Osteoblast (primary cell): ENCODE measurements at regions not wholly inside any gene's neighbourhood (a gene's known extent, or its start where the extent isn't known, plus 50 kb on each side); places are given as distances from the start of the nearest gene placed in this dataset.

Experiments
- DNase-seq: peaks from one replicate; pipeline ENCODE4 v3.0.0; 2011; ENCODE audit warnings: low spot score, mixed read lengths; ENCODE audit not compliant: insufficient read length; ENCODE audit errors: missing footprints
- H2AFZ ChIP-seq: 2 replicates; pipeline ENCODE4 v1.6.0; 2011; ENCODE audit warnings: mild to moderate bottlenecking, low read length
- H3K27ac ChIP-seq: 2 replicates; pipeline ENCODE4 v1.5.1; 2011; ENCODE audit warnings: mild to moderate bottlenecking, low read depth, low read length, moderate library complexity
- H3K27me3 ChIP-seq: 2 replicates; pipeline ENCODE4 v1.6.0; 2012; ENCODE audit warnings: mild to moderate bottlenecking, control low read depth, inconsistent platforms, low read length, moderate library complexity; ENCODE audit not compliant: insufficient read depth
- H3K36me3 ChIP-seq: 2 replicates; pipeline ENCODE4 v1.5.1; 2011; ENCODE audit warnings: mild to moderate bottlenecking, low read length, control low read depth, moderate library complexity; ENCODE audit not compliant: insufficient read depth
- H3K4me1 ChIP-seq: 2 replicates; pipeline ENCODE4 v1.5.1; 2011; ENCODE audit warnings: mild to moderate bottlenecking, low read length, control low read depth, moderate library complexity; ENCODE audit not compliant: insufficient read depth
- H3K4me2 ChIP-seq: 2 replicates; pipeline ENCODE4 v1.6.0; 2011; ENCODE audit warnings: mild to moderate bottlenecking, low read length; ENCODE audit not compliant: insufficient read depth
- H3K4me3 ChIP-seq: fragments of 200-600 bp; sonication (generic); 3 replicates; pipeline ENCODE4 v1.5.1; 2012; ENCODE audit warnings: mild to moderate bottlenecking, low read length, inconsistent platforms; ENCODE audit not compliant: insufficient read depth
- H3K79me2 ChIP-seq: 2 replicates; pipeline ENCODE4 v1.6.0; 2012; ENCODE audit warnings: mild to moderate bottlenecking, low read length, control low read depth, inconsistent platforms; ENCODE audit not compliant: insufficient read depth
- H3K9me3 ChIP-seq: 2 replicates; pipeline ENCODE4 v1.5.1; 2011; ENCODE audit warnings: low read depth, low read length, control low read depth
- H4K20me1 ChIP-seq: 2 replicates; pipeline ENCODE4 v1.6.0; 2012; ENCODE audit warnings: mild to moderate bottlenecking, low read length, control low read depth; ENCODE audit not compliant: insufficient read depth
- TF ChIP-seq, protein P1 (sequence below): IDR thresholded peaks from 2 replicates; pipeline ENCODE4 v1.5.1; 2011; ENCODE audit warnings: mild to moderate bottlenecking, low read depth, low read length, moderate library complexity; ENCODE audit errors: extremely low read depth

DNA sequence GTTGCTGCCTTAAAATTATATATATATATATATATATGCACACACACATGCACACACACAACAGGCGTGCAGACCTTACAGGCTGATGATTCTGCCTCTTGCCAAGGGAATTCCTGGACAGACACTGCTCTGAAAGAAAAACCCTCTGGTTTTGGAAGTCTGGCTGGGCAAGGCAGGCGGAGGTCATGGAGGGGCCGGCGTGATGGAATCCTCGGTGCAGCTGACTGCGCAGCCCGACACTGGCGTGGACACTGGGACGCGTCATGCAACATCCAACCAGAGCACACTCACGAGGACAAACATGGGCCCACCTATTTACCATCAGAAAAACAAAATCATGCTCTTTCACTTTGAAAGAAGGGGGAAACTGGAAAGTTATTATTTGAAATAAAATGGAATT is 235.3 kb downstream of the ZNF516 start:
- no peak for DNase-seq
- Histone ChIP-seq H3K36me3 (no peaks in the 10 kb centered on the region), H2AFZ (no peak overlapping the region), H3K27ac (no peak overlapping the region), H3K79me2 (no peaks in the 10 kb centered on the region), H3K4me2 (no peak overlapping the region), H4K20me1 (no peaks in the 10 kb centered on the region), H3K4me1 (peaks cover 4% of the 10 kb centered on the region), H3K4me3 (no peak overlapping the region), H3K9me3 (no peaks in the 10 kb centered on the region), H3K27me3 (no peaks in the 10 kb centered on the region)
- TF ChIP-seq, protein P1, sequence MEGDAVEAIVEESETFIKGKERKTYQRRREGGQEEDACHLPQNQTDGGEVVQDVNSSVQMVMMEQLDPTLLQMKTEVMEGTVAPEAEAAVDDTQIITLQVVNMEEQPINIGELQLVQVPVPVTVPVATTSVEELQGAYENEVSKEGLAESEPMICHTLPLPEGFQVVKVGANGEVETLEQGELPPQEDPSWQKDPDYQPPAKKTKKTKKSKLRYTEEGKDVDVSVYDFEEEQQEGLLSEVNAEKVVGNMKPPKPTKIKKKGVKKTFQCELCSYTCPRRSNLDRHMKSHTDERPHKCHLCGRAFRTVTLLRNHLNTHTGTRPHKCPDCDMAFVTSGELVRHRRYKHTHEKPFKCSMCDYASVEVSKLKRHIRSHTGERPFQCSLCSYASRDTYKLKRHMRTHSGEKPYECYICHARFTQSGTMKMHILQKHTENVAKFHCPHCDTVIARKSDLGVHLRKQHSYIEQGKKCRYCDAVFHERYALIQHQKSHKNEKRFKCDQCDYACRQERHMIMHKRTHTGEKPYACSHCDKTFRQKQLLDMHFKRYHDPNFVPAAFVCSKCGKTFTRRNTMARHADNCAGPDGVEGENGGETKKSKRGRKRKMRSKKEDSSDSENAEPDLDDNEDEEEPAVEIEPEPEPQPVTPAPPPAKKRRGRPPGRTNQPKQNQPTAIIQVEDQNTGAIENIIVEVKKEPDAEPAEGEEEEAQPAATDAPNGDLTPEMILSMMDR, result no peak

GRCh38 chr18:76259096-76259495 is 235.9 kb downstream of the ZNF516 start:
- no peaks in the 10 kb centered on the region for H3K27me3 ChIP-seq
- H3K4me3 ChIP-seq, result no peak overlapping the region
- peaks cover 4% of the 10 kb centered on the region for H3K4me1 ChIP-seq
- H2AFZ ChIP-seq, result no peak overlapping the region
- no peaks in the 10 kb centered on the region for H4K20me1 ChIP-seq
- no peak overlapping the region for H3K4me2 ChIP-seq
- H3K36me3 ChIP-seq, result no peaks in the 10 kb centered on the region
- no peaks in the 10 kb centered on the region for H3K9me3 ChIP-seq
- no peak overlapping the region for H3K27ac ChIP-seq
- no peaks in the 10 kb centered on the region for H3K79me2 ChIP-seq
- no peak for DNase-seq
- TF ChIP-seq, protein P1, result no peak

DNA sequence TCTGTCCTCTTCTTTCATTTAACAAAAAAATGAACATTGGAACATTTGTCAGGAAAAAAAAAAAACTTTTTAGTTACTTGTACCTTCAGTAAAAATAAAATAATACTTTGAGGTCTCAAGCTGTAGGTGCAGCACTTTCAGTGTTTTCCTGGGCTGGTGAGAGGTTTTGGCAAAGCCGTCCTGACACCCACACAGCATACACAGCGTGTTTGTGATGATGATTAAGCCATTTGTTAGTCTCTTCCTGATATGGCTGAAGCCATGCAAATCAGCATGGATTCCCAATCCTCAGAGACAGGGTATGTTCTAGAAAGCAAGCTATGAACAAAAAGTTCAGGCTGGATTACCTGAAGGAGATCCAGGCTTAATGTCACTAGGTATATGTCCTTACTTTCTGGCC is 236.8 kb downstream of the ZNF516 start:
- Histone ChIP-seq H3K9me3 (no peaks in the 10 kb centered on the region), H3K4me3 (no peak overlapping the region), H3K36me3 (no peaks in the 10 kb centered on the region), H3K4me1 (peaks cover 4% of the 10 kb centered on the region), H3K27me3 (no peaks in the 10 kb centered on the region), H3K4me2 (peak overlapping the region; percentile 43), H3K79me2 (no peaks in the 10 kb centered on the region), H2AFZ (peak overlapping the region; percentile 59), H3K27ac (no peak overlapping the region), H4K20me1 (no peaks in the 10 kb centered on the region)
- TF ChIP-seq, protein P1, result no peak
- no peak for DNase-seq

DNA sequence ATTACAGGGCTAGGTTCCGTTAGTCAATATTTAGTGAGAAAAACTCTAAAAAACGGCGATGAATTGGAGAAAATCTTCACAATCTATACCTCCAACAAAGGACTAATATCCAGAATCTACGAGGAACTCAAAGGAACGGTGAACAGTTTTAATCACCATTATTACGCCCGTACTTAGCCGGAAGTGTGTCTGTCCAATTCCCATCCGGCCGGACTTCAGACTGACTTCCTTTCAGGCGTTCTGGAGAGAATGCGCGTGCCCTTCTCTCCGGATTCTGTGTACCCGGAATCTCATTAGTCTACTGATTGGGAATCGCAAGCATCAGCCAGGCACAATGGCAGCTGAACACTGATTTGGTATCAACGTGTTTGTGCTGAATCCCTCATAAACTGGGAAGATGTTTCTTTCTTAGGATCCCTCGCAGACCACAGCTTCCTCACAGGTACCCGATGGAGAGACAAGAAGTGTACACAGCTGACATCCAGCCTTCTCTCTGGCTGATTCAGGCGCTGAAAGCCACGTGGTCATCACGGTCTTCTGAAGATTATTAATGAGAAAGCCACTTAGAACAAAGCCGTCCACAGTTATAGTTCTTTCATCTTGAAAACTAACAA is 239.9 kb downstream of the ZNF516 start:
- no peak overlapping the region for H3K4me3 ChIP-seq
- H3K4me1 ChIP-seq, result peaks cover 4% of the 10 kb centered on the region
- H3K27me3 ChIP-seq, result peaks cover 2% of the 10 kb centered on the region
- no peaks in the 10 kb centered on the region for H3K36me3 ChIP-seq
- no peak for DNase-seq
- H3K79me2 ChIP-seq, result no peaks in the 10 kb centered on the region
- no peaks in the 10 kb centered on the region for H4K20me1 ChIP-seq
- no peak overlapping the region for H3K27ac ChIP-seq
- TF ChIP-seq, protein P1, result no peak
- H3K9me3 ChIP-seq, result no peaks in the 10 kb centered on the region
- H3K4me2 ChIP-seq, result no peak overlapping the region
- no peak overlapping the region for H2AFZ ChIP-seq
